ENCODE measurements at regions not wholly inside any gene's neighbourhood (a gene's known extent, or its start where the extent isn't known, plus 50 kb on each side); places are given as distances from the start of the nearest gene placed in this dataset.

GRCh38 chr4:189494407-189494806 is 446.3 kb upstream of the FRG1 start:
- H3K4me1 ChIP-seq (ENCODE audit: insufficient read depth, low read length): no peaks in the 10 kb centered on the region
- H3K9me3 ChIP-seq (ENCODE audit: control insufficient read depth, insufficient read depth, low read length): no peaks in the 10 kb centered on the region
- no peak overlapping the region for H3K9ac ChIP-seq (ENCODE audit: low read depth, low read length)
- H3K36me3 ChIP-seq (ENCODE audit: insufficient read depth, low read length): no peaks in the 10 kb centered on the region

GRCh38 chr4:189497516-189497915 is 443.2 kb upstream of the FRG1 start:
- no peak overlapping the region for H3K9ac ChIP-seq (ENCODE audit: low read depth, low read length)
- no peaks in the 10 kb centered on the region for H3K36me3 ChIP-seq (ENCODE audit: insufficient read depth, low read length)
- H3K9me3 ChIP-seq (ENCODE audit: control insufficient read depth, insufficient read depth, low read length): no peaks in the 10 kb centered on the region
- H3K4me1 ChIP-seq (ENCODE audit: insufficient read depth, low read length): no peaks in the 10 kb centered on the region

- no peaks in the 10 kb centered on the region for H3K36me3 ChIP-seq (ENCODE audit: insufficient read depth, low read length)
- no peaks in the 10 kb centered on the region for H3K4me1 ChIP-seq (ENCODE audit: insufficient read depth, low read length)
- no peaks in the 10 kb centered on the region for H3K9me3 ChIP-seq (ENCODE audit: control insufficient read depth, insufficient read depth, low read length)
- H3K9ac ChIP-seq (ENCODE audit: low read depth, low read length): no peak overlapping the region
These were observed 442.7 kb upstream of the FRG1 start for GRCh38 chr4:189497996-189498395.

GRCh38 chr4:189498457-189498856 is 442.2 kb upstream of the FRG1 start:
- H3K4me1 ChIP-seq (ENCODE audit: insufficient read depth, low read length): no peaks in the 10 kb centered on the region
- H3K9me3 ChIP-seq (ENCODE audit: control insufficient read depth, insufficient read depth, low read length): no peaks in the 10 kb centered on the region
- H3K36me3 ChIP-seq (ENCODE audit: insufficient read depth, low read length): no peaks in the 10 kb centered on the region
- no peak overlapping the region for H3K9ac ChIP-seq (ENCODE audit: low read depth, low read length)

- no peaks in the 10 kb centered on the region for H3K36me3 ChIP-seq (ENCODE audit: insufficient read depth, low read length)
- no peaks in the 10 kb centered on the region for H3K9me3 ChIP-seq (ENCODE audit: control insufficient read depth, insufficient read depth, low read length)
- no peak overlapping the region for H3K9ac ChIP-seq (ENCODE audit: low read depth, low read length)
- no peaks in the 10 kb centered on the region for H3K4me1 ChIP-seq (ENCODE audit: insufficient read depth, low read length)
These were observed 441.0 kb upstream of the FRG1 start for GRCh38 chr4:189499696-189500095.

- Histone ChIP-seq H3K9ac (ENCODE audit: low read depth, low read length) (no peak overlapping the region), H3K36me3 (ENCODE audit: insufficient read depth, low read length) (no peaks in the 10 kb centered on the region), H3K9me3 (ENCODE audit: control insufficient read depth, insufficient read depth, low read length) (no peaks in the 10 kb centered on the region), H3K4me1 (ENCODE audit: insufficient read depth, low read length) (no peaks in the 10 kb centered on the region)
These were observed 439.7 kb upstream of the FRG1 start for GRCh38 chr4:189500970-189501369.

- no peaks in the 10 kb centered on the region for H3K36me3 ChIP-seq (ENCODE audit: insufficient read depth, low read length)
- no peak overlapping the region for H3K9ac ChIP-seq (ENCODE audit: low read depth, low read length)
- no peaks in the 10 kb centered on the region for H3K9me3 ChIP-seq (ENCODE audit: control insufficient read depth, insufficient read depth, low read length)
- H3K4me1 ChIP-seq (ENCODE audit: insufficient read depth, low read length): no peaks in the 10 kb centered on the region
These were observed 437.7 kb upstream of the FRG1 start for GRCh38 chr4:189502841-189503435.

GRCh38 chr4:189504220-189504619 is 436.5 kb upstream of the FRG1 start:
- H3K36me3 ChIP-seq (ENCODE audit: insufficient read depth, low read length): no peaks in the 10 kb centered on the region
- H3K9ac ChIP-seq (ENCODE audit: low read depth, low read length): no peak overlapping the region
- H3K4me1 ChIP-seq (ENCODE audit: insufficient read depth, low read length): no peaks in the 10 kb centered on the region
- H3K9me3 ChIP-seq (ENCODE audit: control insufficient read depth, insufficient read depth, low read length): no peaks in the 10 kb centered on the region

GRCh38 chr4:189505380-189505779 is 435.3 kb upstream of the FRG1 start:
- no peak overlapping the region for H3K9ac ChIP-seq (ENCODE audit: low read depth, low read length)
- no peaks in the 10 kb centered on the region for H3K9me3 ChIP-seq (ENCODE audit: control insufficient read depth, insufficient read depth, low read length)
- no peaks in the 10 kb centered on the region for H3K36me3 ChIP-seq (ENCODE audit: insufficient read depth, low read length)
- no peaks in the 10 kb centered on the region for H3K4me1 ChIP-seq (ENCODE audit: insufficient read depth, low read length)

- Histone ChIP-seq H3K9ac (ENCODE audit: low read depth, low read length) (no peak overlapping the region), H3K36me3 (ENCODE audit: insufficient read depth, low read length) (no peaks in the 10 kb centered on the region), H3K9me3 (ENCODE audit: control insufficient read depth, insufficient read depth, low read length) (no peaks in the 10 kb centered on the region), H3K4me1 (ENCODE audit: insufficient read depth, low read length) (no peaks in the 10 kb centered on the region)
These were observed 434.6 kb upstream of the FRG1 start for GRCh38 chr4:189506080-189506479.

GRCh38 chr4:189507060-189507459 is 433.6 kb upstream of the FRG1 start:
- no peaks in the 10 kb centered on the region for H3K9me3 ChIP-seq (ENCODE audit: control insufficient read depth, insufficient read depth, low read length)
- H3K9ac ChIP-seq (ENCODE audit: low read depth, low read length): no peak overlapping the region
- H3K36me3 ChIP-seq (ENCODE audit: insufficient read depth, low read length): no peaks in the 10 kb centered on the region
- H3K4me1 ChIP-seq (ENCODE audit: insufficient read depth, low read length): no peaks in the 10 kb centered on the region

GRCh38 chr4:189510601-189511000 is 430.1 kb upstream of the FRG1 start:
- no peaks in the 10 kb centered on the region for H3K36me3 ChIP-seq (ENCODE audit: insufficient read depth, low read length)
- H3K4me1 ChIP-seq (ENCODE audit: insufficient read depth, low read length): no peaks in the 10 kb centered on the region
- no peaks in the 10 kb centered on the region for H3K9me3 ChIP-seq (ENCODE audit: control insufficient read depth, insufficient read depth, low read length)
- no peak overlapping the region for H3K9ac ChIP-seq (ENCODE audit: low read depth, low read length)

GRCh38 chr4:189511581-189511980 is 429.1 kb upstream of the FRG1 start:
- H3K4me1 ChIP-seq (ENCODE audit: insufficient read depth, low read length): no peaks in the 10 kb centered on the region
- H3K36me3 ChIP-seq (ENCODE audit: insufficient read depth, low read length): no peaks in the 10 kb centered on the region
- H3K9ac ChIP-seq (ENCODE audit: low read depth, low read length): no peak overlapping the region
- H3K9me3 ChIP-seq (ENCODE audit: control insufficient read depth, insufficient read depth, low read length): no peaks in the 10 kb centered on the region

- no peaks in the 10 kb centered on the region for H3K9me3 ChIP-seq (ENCODE audit: control insufficient read depth, insufficient read depth, low read length)
- no peak overlapping the region for H3K9ac ChIP-seq (ENCODE audit: low read depth, low read length)
- H3K4me1 ChIP-seq (ENCODE audit: insufficient read depth, low read length): no peaks in the 10 kb centered on the region; the same call in 1 of the 2 replicates
- no peaks in the 10 kb centered on the region for H3K36me3 ChIP-seq (ENCODE audit: insufficient read depth, low read length)
These were observed 427.3 kb upstream of the FRG1 start for GRCh38 chr4:189513421-189513820.

GRCh38 chr4:189514209-189514608 is 426.5 kb upstream of the FRG1 start:
- H3K4me1 ChIP-seq (ENCODE audit: insufficient read depth, low read length): no peaks in the 10 kb centered on the region; the same call in 1 of the 2 replicates
- no peaks in the 10 kb centered on the region for H3K36me3 ChIP-seq (ENCODE audit: insufficient read depth, low read length)
- H3K9ac ChIP-seq (ENCODE audit: low read depth, low read length): no peak overlapping the region
- no peaks in the 10 kb centered on the region for H3K9me3 ChIP-seq (ENCODE audit: control insufficient read depth, insufficient read depth, low read length)

- H3K9ac ChIP-seq (ENCODE audit: low read depth, low read length): no peak overlapping the region
- no peaks in the 10 kb centered on the region; the same call in 1 of the 2 replicates for H3K4me1 ChIP-seq (ENCODE audit: insufficient read depth, low read length)
- H3K9me3 ChIP-seq (ENCODE audit: control insufficient read depth, insufficient read depth, low read length): no peaks in the 10 kb centered on the region
These were observed 423.8 kb upstream of the FRG1 start for GRCh38 chr4:189516902-189517301.

More at GRCh38 chr4:189516902-189517301, 423.8 kb upstream of the FRG1 start:
- no peaks in the 10 kb centered on the region for H3K36me3 ChIP-seq (ENCODE audit: insufficient read depth, low read length)
